ENCODE measurements at regions not wholly inside any gene's neighbourhood (a gene's known extent, or its start where the extent isn't known, plus 50 kb on each side); places are given as distances from the start of the nearest gene placed in this dataset.
A peak's percentile ranks its signal among the peaks of the same experiment; 100 is the strongest.
"Not testable (repeated sequence)": the region's sequence is repeated elsewhere in the genome, so short reads cannot be mapped to it uniquely, and the experiment has no call there.

- no peak for DNase-seq
Measured at GRCh38 chr1:209155546-209155945, 428.0 kb upstream of the CAMK1G start.

GRCh38 chr1:209156991-209157390 lies 426.5 kb upstream of the CAMK1G start:
- DNase-seq, result no peak

- no peak for DNase-seq
Measured at GRCh38 chr1:209157546-209158249, 425.8 kb upstream of the CAMK1G start.

GRCh38 chr1:209158851-209159250 lies 424.7 kb upstream of the CAMK1G start:
- no peak for DNase-seq

- no peak for DNase-seq
Measured at GRCh38 chr1:209160230-209160629, 423.3 kb upstream of the CAMK1G start.

- no peak for DNase-seq
Measured at GRCh38 chr1:209162651-209163050, 420.9 kb upstream of the CAMK1G start.

- peak; percentile 19 for DNase-seq
Measured at GRCh38 chr1:209168204-209168603, 415.3 kb upstream of the CAMK1G start.

GRCh38 chr1:209171151-209171550 lies 412.4 kb upstream of the CAMK1G start:
- DNase-seq, result no peak

GRCh38 chr1:209172286-209172685 lies 411.2 kb upstream of the CAMK1G start:
- DNase-seq, result no peak

GRCh38 chr1:209172792-209173542 lies 410.5 kb upstream of the CAMK1G start:
- not testable (repeated sequence) for DNase-seq

GRCh38 chr1:209173796-209174195 lies 409.7 kb upstream of the CAMK1G start:
- not testable (repeated sequence) for DNase-seq

GRCh38 chr1:209176866-209177430 lies 406.6 kb upstream of the CAMK1G start:
- no peak for DNase-seq

GRCh38 chr1:209183195-209183594 lies 400.3 kb upstream of the CAMK1G start:
- DNase-seq, result no peak

GRCh38 chr1:209187589-209187988 lies 395.9 kb upstream of the CAMK1G start:
- DNase-seq, result no peak

GRCh38 chr1:209190591-209191261 lies 392.8 kb upstream of the CAMK1G start:
- peak; percentile 55 for DNase-seq

- no peak for DNase-seq
Measured at GRCh38 chr1:209191262-209191634, 392.3 kb upstream of the CAMK1G start.

GRCh38 chr1:209196140-209196539 lies 387.4 kb upstream of the CAMK1G start:
- no peak for DNase-seq

- no peak for DNase-seq
Measured at GRCh38 chr1:209198961-209199750, 384.4 kb upstream of the CAMK1G start.

- no peak for DNase-seq
Measured at GRCh38 chr1:209199822-209200221, 383.7 kb upstream of the CAMK1G start.

- not testable (repeated sequence) for DNase-seq
Measured at GRCh38 chr1:209202321-209202720, 381.2 kb upstream of the CAMK1G start.

- DNase-seq, result peak; percentile 70
Measured at GRCh38 chr1:209202830-209203532, 380.5 kb upstream of the CAMK1G start.

- no peak for DNase-seq
Measured at GRCh38 chr1:209203533-209203895, 380.0 kb upstream of the CAMK1G start.
